ENCODE measurements at regions not wholly inside any gene's neighbourhood (a gene's known extent, or its start where the extent isn't known, plus 50 kb on each side); places are given as distances from the start of the nearest gene placed in this dataset.

DNA sequence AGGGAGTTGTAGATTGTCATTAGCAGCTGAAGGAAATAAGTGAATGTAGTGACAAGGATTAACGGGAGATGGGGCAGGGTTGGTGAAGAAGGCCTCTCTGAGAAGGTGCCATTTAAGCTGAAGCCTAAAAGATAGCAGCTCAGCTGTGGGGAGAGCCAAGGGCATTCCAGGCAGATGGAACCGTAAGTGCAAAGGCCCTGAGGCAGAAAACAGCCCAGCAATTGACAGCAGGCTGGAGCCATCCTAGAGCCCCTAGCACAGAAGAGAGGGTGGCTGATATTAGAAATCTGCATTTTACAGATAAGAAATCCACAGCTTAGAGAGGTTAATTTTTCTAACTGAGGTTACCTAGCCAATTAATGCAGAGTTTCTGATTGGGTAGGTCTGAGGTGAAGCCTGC lies 374.5 kb upstream of the PROK2 start:
- no peak for DNase-seq (ENCODE audit: extremely low spot score in 2 of 2)
- H3K9me3 ChIP-seq, result no peaks in the 10 kb centered on the region
- intact Hi-C loops (cut with DNase I), result no loop called here
- no peaks in the 10 kb centered on the region for H3K27me3 ChIP-seq
- no peak overlapping the region for H3K4me3 ChIP-seq
- H3K4me1 ChIP-seq, result peaks cover 14% of the 10 kb centered on the region
- no peak overlapping the region for H3K27ac ChIP-seq
- no peaks in the 10 kb centered on the region for H3K36me3 ChIP-seq
- TF ChIP-seq POLR2A (IDR thresholded peaks at IDR 0.05) (no peak), POLR2AphosphoS5 (IDR thresholded peaks at IDR 0.05; ENCODE audit: insufficient read depth in 1 of 2, low read depth in 1 of 2) (no peak), CTCF (IDR thresholded peaks at IDR 0.05) (no peak)

DNA sequence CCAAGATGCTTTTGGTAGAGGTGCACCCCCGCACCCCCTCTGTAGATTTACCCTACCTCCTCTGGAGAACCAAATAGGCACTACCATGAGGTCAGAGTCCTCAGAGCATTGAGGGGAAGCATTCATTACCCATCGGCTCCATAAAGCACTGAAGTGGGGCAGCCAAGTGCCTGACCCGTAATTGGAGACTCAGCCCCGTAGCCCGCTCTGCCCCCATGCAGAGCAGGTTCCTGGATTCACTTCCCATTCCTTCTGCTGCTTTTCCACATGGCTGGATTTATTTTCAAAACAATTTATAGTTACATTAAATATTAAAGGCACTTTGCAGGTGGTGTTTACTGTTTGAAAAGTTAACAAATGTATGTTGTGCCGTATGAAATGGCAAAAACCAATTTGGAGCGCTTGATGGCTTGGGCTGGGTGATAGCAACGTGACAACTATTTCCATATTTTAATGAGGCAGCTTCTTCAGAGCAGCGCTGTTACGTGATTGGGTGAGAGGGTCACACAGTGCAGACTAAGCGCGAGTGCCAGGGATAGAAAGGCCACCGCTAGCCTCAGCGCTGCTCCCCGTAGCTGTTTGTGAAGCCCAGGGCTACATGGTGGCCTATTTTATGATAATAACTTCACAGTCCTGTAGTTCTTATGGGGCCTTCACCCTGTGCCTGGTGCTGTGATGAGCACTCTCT lies 373.8 kb upstream of the PROK2 start:
- H3K27me3 ChIP-seq, result no peaks in the 10 kb centered on the region
- H3K4me3 ChIP-seq, result no peak overlapping the region
- H3K4me1 ChIP-seq, result peaks cover 14% of the 10 kb centered on the region
- H3K36me3 ChIP-seq, result no peaks in the 10 kb centered on the region
- H3K9me3 ChIP-seq, result no peaks in the 10 kb centered on the region
- no peak for TF ChIP-seq POLR2AphosphoS5 (IDR thresholded peaks at IDR 0.05; ENCODE audit: insufficient read depth in 1 of 2, low read depth in 1 of 2)
- TF ChIP-seq POLR2A (IDR thresholded peaks at IDR 0.05), result no peak
- no peak for TF ChIP-seq CTCF (IDR thresholded peaks at IDR 0.05)
- intact Hi-C loops (cut with DNase I), result no loop called here
- DNase-seq (ENCODE audit: extremely low spot score in 2 of 2), result no peak
- no peak overlapping the region for H3K27ac ChIP-seq

- Histone ChIP-seq H3K27me3 (no peaks in the 10 kb centered on the region), H3K9me3 (no peaks in the 10 kb centered on the region), H3K36me3 (no peaks in the 10 kb centered on the region), H3K4me3 (no peak overlapping the region), H3K27ac (no peak overlapping the region), H3K4me1 (peaks cover 19% of the 10 kb centered on the region)
- TF ChIP-seq POLR2A (IDR thresholded peaks at IDR 0.05), result no peak
- no peak for TF ChIP-seq CTCF (IDR thresholded peaks at IDR 0.05)
- TF ChIP-seq POLR2AphosphoS5 (IDR thresholded peaks at IDR 0.05; ENCODE audit: insufficient read depth in 1 of 2, low read depth in 1 of 2), result no peak
- DNase-seq (ENCODE audit: extremely low spot score in 2 of 2), result no peak
- intact Hi-C loops (cut with DNase I), result no loop called here
These were observed 373.0 kb upstream of the PROK2 start for GRCh38 chr3:72157748-72158638.

DNA sequence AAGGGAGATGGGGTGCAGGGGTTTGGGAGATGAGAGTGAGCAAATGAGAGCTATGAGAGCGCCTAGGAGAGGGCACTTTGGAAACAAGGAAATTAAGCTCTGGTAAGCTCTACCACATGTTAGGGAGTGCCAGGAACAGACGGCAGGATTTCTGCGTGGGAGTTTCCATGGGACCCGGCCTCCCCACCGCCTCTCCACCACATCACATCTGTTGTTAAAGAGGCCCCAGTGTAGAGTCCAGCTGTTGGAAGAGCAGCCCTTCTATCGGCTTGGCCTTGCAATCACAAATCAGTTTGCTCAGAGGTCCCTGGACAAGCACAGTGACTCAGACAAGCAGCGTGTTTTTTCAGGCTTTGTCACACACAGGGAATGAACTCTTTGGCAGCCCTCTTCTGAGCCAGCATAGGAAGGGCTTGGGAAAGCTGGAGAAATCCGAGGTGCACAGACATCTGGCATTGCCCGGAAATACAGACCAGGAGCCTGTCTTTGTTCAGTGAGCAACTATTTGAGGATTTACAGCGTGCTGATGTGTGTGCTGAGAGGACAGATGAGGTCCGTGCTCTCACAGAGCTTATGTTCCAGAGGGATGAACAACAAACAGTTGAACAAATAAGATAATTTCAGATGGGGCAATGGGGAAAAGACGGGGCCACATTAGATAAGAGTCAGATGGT lies 370.6 kb upstream of the PROK2 start:
- Histone ChIP-seq H3K27me3 (no peaks in the 10 kb centered on the region), H3K9me3 (no peaks in the 10 kb centered on the region), H3K36me3 (no peaks in the 10 kb centered on the region), H3K4me1 (peaks cover 36% of the 10 kb centered on the region), H3K27ac (peak overlapping the region; percentile 55), H3K4me3 (no peak overlapping the region)
- peak in 1 of 2 donors; percentile 97 for DNase-seq (ENCODE audit: extremely low spot score in 2 of 2)
- peak in 1 of 2 donors; percentile 35 for TF ChIP-seq POLR2AphosphoS5 (IDR thresholded peaks at IDR 0.05; ENCODE audit: insufficient read depth in 1 of 2, low read depth in 1 of 2)
- no peak for TF ChIP-seq POLR2A (IDR thresholded peaks at IDR 0.05)
- intact Hi-C loops (cut with DNase I), result no loop called here

Measured in vagina (tissue), 2 donors.